ENCODE measurements at regions not wholly inside any gene's neighbourhood (a gene's known extent, or its start where the extent isn't known, plus 50 kb on each side); places are given as distances from the start of the nearest gene placed in this dataset.

- TF ChIP-seq CTCF (IDR thresholded peaks at IDR 0.05) (no peak), POLR2A (IDR thresholded peaks at IDR 0.05) (no peak)
Observed at GRCh38 chr6:125485757-125486156, 184.0 kb upstream of the HDDC2 start.

Data from lower leg skin (tissue), 3 donors.